COR-L47 (cell line): ENCODE measurements at regions not wholly inside any gene's neighbourhood (a gene's known extent, or its start where the extent isn't known, plus 50 kb on each side); places are given as distances from the start of the nearest gene placed in this dataset.

ENCODE experiments used
- DNase-seq: peaks from one replicate; lab custom pipeline; 2025; lab: John Stamatoyannopoulos, UW

GRCh38 chr14:61132336-61132735 lies 148.8 kb downstream of the TMEM30B start:
- no peak for DNase-seq

- DNase-seq: no peak
Observed at GRCh38 chr14:61130512-61131260, 149.6 kb downstream of the SLC38A6 start.

GRCh38 chr14:61129168-61129745 lies 148.2 kb downstream of the SLC38A6 start:
- no peak for DNase-seq

GRCh38 chr14:61128382-61129167 lies 147.5 kb downstream of the SLC38A6 start:
- no peak for DNase-seq

GRCh38 chr14:61126603-61127498 lies 145.8 kb downstream of the SLC38A6 start:
- no peak for DNase-seq

GRCh38 chr14:61125867-61126572 lies 145.0 kb downstream of the SLC38A6 start:
- no peak for DNase-seq

GRCh38 chr14:61125041-61125866 lies 144.2 kb downstream of the SLC38A6 start:
- DNase-seq: no peak

GRCh38 chr14:61122862-61123261 lies 141.8 kb downstream of the SLC38A6 start:
- DNase-seq: no peak

- DNase-seq: no peak
Observed at GRCh38 chr14:61121355-61121787, 140.3 kb downstream of the SLC38A6 start.

- no peak for DNase-seq
Observed at GRCh38 chr14:61120576-61120975, 139.5 kb downstream of the SLC38A6 start.

- DNase-seq: no peak
Observed at GRCh38 chr14:61119006-61119405, 138.0 kb downstream of the SLC38A6 start.

- no peak for DNase-seq
Observed at GRCh38 chr14:61116369-61116768, 135.3 kb downstream of the SLC38A6 start.

- no peak for DNase-seq
Observed at GRCh38 chr14:61113561-61114225, 132.6 kb downstream of the SLC38A6 start.

GRCh38 chr14:61112506-61112905 lies 131.5 kb downstream of the SLC38A6 start:
- DNase-seq: no peak

GRCh38 chr14:61111731-61112130 lies 130.7 kb downstream of the SLC38A6 start:
- no peak for DNase-seq

- no peak for DNase-seq
Observed at GRCh38 chr14:61111209-61111665, 130.2 kb downstream of the SLC38A6 start.

- DNase-seq: no peak
Observed at GRCh38 chr14:61110316-61111082, 129.5 kb downstream of the SLC38A6 start.

- DNase-seq: no peak
Observed at GRCh38 chr14:61109288-61109687, 128.2 kb downstream of the SLC38A6 start.
